ENCODE measurements at regions not wholly inside any gene's neighbourhood (a gene's known extent, or its start where the extent isn't known, plus 50 kb on each side); places are given as distances from the start of the nearest gene placed in this dataset.

- TF ChIP-seq REST (IDR thresholded peaks at IDR 0.05) (no peak), USF2 (IDR thresholded peaks at IDR 0.05) (no peak), KDM1A (IDR thresholded peaks at IDR 0.05; ENCODE audit: low read depth) (no peak), CTCF (IDR thresholded peaks at IDR 0.05) (no peak), CHD4 (IDR thresholded peaks at IDR 0.05; ENCODE audit: borderline replicate concordance) (no peak), CBX8 (IDR thresholded peaks at IDR 0.05) (no peak), CHD2 (IDR thresholded peaks at IDR 0.05; ENCODE audit: low read length, partially characterized antibody) (no peak), RAD21 (conservative IDR thresholded peaks at IDR 0.05 in 1 of 2, IDR thresholded peaks at IDR 0.05 in 1 of 2) (no peak), PHF8 (IDR thresholded peaks at IDR 0.05; ENCODE audit: borderline replicate concordance, low read depth) (no peak), POLR2A (IDR thresholded peaks at IDR 0.05; ENCODE audit: low read length) (no peak), NR3C1 (IDR thresholded peaks at IDR 0.05) (no peak)
These were observed 159.4 kb upstream of the MLN start for GRCh38 chr6:33963136-33963750.

Measured in A549 (cell line).